Body of pancreas (tissue), 4 donors: ENCODE measurements at regions not wholly inside any gene's neighbourhood (a gene's known extent, or its start where the extent isn't known, plus 50 kb on each side); places are given as distances from the start of the nearest gene placed in this dataset.
A peak's percentile ranks its signal among the peaks of the same experiment; 100 is the strongest.

Experiments used
- ATAC-seq: fragments of 150-250 bp; one replicate; pipeline ENCODE4 v1.9.1; 2016
- DNase-seq, 4 donors: peaks; one replicate each; pipeline ENCODE4 v3.0.0-alpha.2; 2019
- H3K27ac ChIP-seq, 4 donors: fragments of 200-600 bp; sonication (generic); 1 replicate in 3 of 4; 2 replicates in 1 of 4; pipeline versions ENCODE4 v1.5.1 to v1.6.1; 2016 to 2019; ENCODE audit warnings: mild to moderate bottlenecking in 1 of 4, mixed read lengths in 1 of 4, moderate library complexity in 1 of 4
- H3K27me3 ChIP-seq, 2 donors: fragments of 200-600 bp; sonication (generic); one replicate each; pipeline ENCODE4 v1.6.0; 2016; ENCODE audit warnings: mild to moderate bottlenecking in 1 of 2
- H3K36me3 ChIP-seq, 2 donors: fragments of 200-600 bp; sonication (generic); replicated peaks in 1 of 2; 2 replicates each; pipeline ENCODE4 v1.5.1; 2016; ENCODE audit warnings: low read depth in 2 of 2; ENCODE audit not compliant: insufficient read depth in 1 of 2
- H3K4me1 ChIP-seq: fragments of 200-600 bp; sonication (generic); one replicate; pipeline ENCODE4 v1.6.0; 2016
- H3K4me3 ChIP-seq, 2 donors: fragments of 200-600 bp; sonication (generic); 1 replicate in 1 of 2; 2 replicates in 1 of 2; pipeline ENCODE4 v1.5.1; 2016 to 2019
- H3K9me3 ChIP-seq, 3 donors: fragments of 200-600 bp; sonication (generic); 1 replicate in 2 of 3; 2 replicates in 1 of 3; pipeline ENCODE4 v1.5.1; 2016
- CTCF ChIP-seq, 7 experiments: fragments of 450-650 bp in 4 of 7; fragments of 200-600 bp in 3 of 7; sonication (generic) in 3 of 7; IDR thresholded peaks; one replicate each; pipeline ENCODE4 v1.5.1; 2016 to 2019; ENCODE audit warnings: antibody characterized with exemption in 7 of 7
- POLR2A ChIP-seq, 3 donors: fragments of 450-650 bp; IDR thresholded peaks; one replicate each; pipeline ENCODE4 v1.6.1; 2016; ENCODE audit warnings: antibody characterized with exemption in 3 of 3, mild to moderate bottlenecking in 2 of 3
- WGBS, 2 donors: methylation state at CpG; one replicate each; pipeline ENCODE4 v1.1.5; 2017; 5-methylcytosine and 5-hydroxymethylcytosine counted together
- intact Hi-C: fragments of 100-400 bp; cut with DNase I; formaldehyde crosslinking; loops from one replicate; pipeline ENCODE4 v1.15.1; 2023

GRCh38 chr18:27372386-27372785, 187.3 kb upstream of the CHST9 start:
- TF ChIP-seq POLR2A (IDR thresholded peaks at IDR 0.05) (no peak), CTCF (IDR thresholded peaks at IDR 0.05) (no peak)
- no peak for DNase-seq
- intact Hi-C loops, result no loop called here
- WGBS, 2 donors, result 12 to 36% methylated on average over 1 of the region's 1 CpG
- Histone ChIP-seq H3K27me3 (no peaks in the 10 kb centered on the region), H3K27ac (no peak overlapping the region), H3K4me3 (no peak overlapping the region), H3K9me3 (no peaks in the 10 kb centered on the region), H3K36me3 (no peaks in the 10 kb centered on the region), H3K4me1 (no peaks in the 10 kb centered on the region)
- ATAC-seq, result no peak

- H3K9me3 ChIP-seq, result no peaks in the 10 kb centered on the region
- WGBS, 2 donors, result 77 to 78% methylated on average over 5 of the region's 5 CpGs
- intact Hi-C loops, result no loop called here
Observed at GRCh38 chr18:27366665-27367064, 181.6 kb upstream of the CHST9 start.

GRCh38 chr18:27366151-27366550, 181.0 kb upstream of the CHST9 start:
- no peaks in the 10 kb centered on the region for H3K36me3 ChIP-seq
- no peak overlapping the region for H3K4me3 ChIP-seq
- H3K27me3 ChIP-seq, result no peaks in the 10 kb centered on the region
- no peaks in the 10 kb centered on the region for H3K4me1 ChIP-seq
- no peak overlapping the region for H3K27ac ChIP-seq
- ATAC-seq (no peak), DNase-seq (no peak)
- TF ChIP-seq POLR2A (IDR thresholded peaks at IDR 0.05), result no peak
- no peak for TF ChIP-seq CTCF (IDR thresholded peaks at IDR 0.05)
- H3K9me3 ChIP-seq, result no peaks in the 10 kb centered on the region
- intact Hi-C loops, result no loop called here
- WGBS, 2 donors, result 48 to 69% methylated on average over 1 of the region's 1 CpG

More at GRCh38 chr18:27366665-27367064, 181.6 kb upstream of the CHST9 start:
- Histone ChIP-seq H3K27ac (no peak overlapping the region), H3K4me1 (no peaks in the 10 kb centered on the region), H3K36me3 (no peaks in the 10 kb centered on the region), H3K27me3 (no peaks in the 10 kb centered on the region), H3K4me3 (no peak overlapping the region)
- no peak for TF ChIP-seq CTCF (IDR thresholded peaks at IDR 0.05)
- no peak for TF ChIP-seq POLR2A (IDR thresholded peaks at IDR 0.05)
- DNase-seq (no peak), ATAC-seq (no peak)

GRCh38 chr18:27363872-27364271, 178.8 kb upstream of the CHST9 start:
- no peaks in the 10 kb centered on the region for H3K36me3 ChIP-seq
- H3K27me3 ChIP-seq, result no peaks in the 10 kb centered on the region
- peak in 5 of 7 experiments; percentile 11 to 37 (median 25) for TF ChIP-seq CTCF (IDR thresholded peaks at IDR 0.05)
- TF ChIP-seq POLR2A (IDR thresholded peaks at IDR 0.05), result no peak
- intact Hi-C loops, result no loop called here
- ATAC-seq, result no peak
- H3K27ac ChIP-seq, result no peak overlapping the region
- no peaks in the 10 kb centered on the region for H3K9me3 ChIP-seq
- no peak overlapping the region for H3K4me3 ChIP-seq
- no peaks in the 10 kb centered on the region for H3K4me1 ChIP-seq
- DNase-seq, result no peak

DNA sequence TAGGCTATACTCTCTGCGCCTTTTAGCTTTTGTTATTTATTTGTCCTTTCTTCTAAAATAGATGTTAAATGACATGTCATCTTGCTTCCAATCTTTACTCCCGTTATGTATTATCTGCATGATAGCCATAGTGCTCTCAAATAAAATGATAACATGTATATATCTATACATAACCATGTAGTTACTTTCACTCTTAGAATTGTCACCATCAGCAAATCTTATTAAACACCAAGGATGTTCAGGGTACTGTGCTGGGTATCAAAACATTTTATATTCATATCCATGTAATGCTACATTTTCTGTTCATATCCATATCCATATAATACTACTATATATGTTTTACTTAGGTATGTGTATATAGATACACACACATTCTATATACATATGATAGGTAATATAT, 176.4 kb upstream of the CHST9 start:
- Histone ChIP-seq H3K9me3 (no peaks in the 10 kb centered on the region), H3K27me3 (no peaks in the 10 kb centered on the region), H3K27ac (no peak overlapping the region), H3K36me3 (no peaks in the 10 kb centered on the region), H3K4me3 (no peak overlapping the region), H3K4me1 (no peaks in the 10 kb centered on the region)
- intact Hi-C loops, result no loop called here
- DNase-seq (no peak), ATAC-seq (no peak)
- TF ChIP-seq POLR2A (IDR thresholded peaks at IDR 0.05), result no peak
- no peak for TF ChIP-seq CTCF (IDR thresholded peaks at IDR 0.05)
- 65 to 77% methylated on average over 2 of the region's 2 CpGs for WGBS, 2 donors
